Heart right ventricle (tissue), 16 donors: ENCODE measurements at regions not wholly inside any gene's neighbourhood (a gene's known extent, or its start where the extent isn't known, plus 50 kb on each side); places are given as distances from the start of the nearest gene placed in this dataset.
A peak's percentile ranks its signal among the peaks of the same experiment; 100 is the strongest.

Source experiments
- ATAC-seq, 8 donors: fragments of 200-7000 bp; cut with Tn5 transposase; one replicate each; pipeline ENCODE4 v1.9.1; 2020; ENCODE audit warnings: mild to moderate bottlenecking in 8 of 8, moderate library complexity in 8 of 8, moderate number of reproducible peaks in 1 of 8
- DNase-seq, 2 donors: peaks; one replicate each; pipeline ENCODE4 v3.0.0-alpha.2; 2020
- H3K27ac ChIP-seq, 10 donors: fragments of 200-600 bp; sonication (generic) in 2 of 10; one replicate each; pipeline versions ENCODE4 v1.5.0 to v1.8.0; 2020 to 2022; ENCODE audit warnings: mild to moderate bottlenecking in 3 of 10
- H3K27me3 ChIP-seq, 7 donors: fragments of 200-600 bp; one replicate each; pipeline ENCODE4 v1.8.0; 2021 to 2022; ENCODE audit warnings: mild to moderate bottlenecking in 2 of 7
- H3K36me3 ChIP-seq, 9 donors: fragments of 200-600 bp; sonication (generic) in 1 of 9; one replicate each; pipeline versions ENCODE4 v1.5.0 to v1.8.0; 2020 to 2022; ENCODE audit warnings: mild to moderate bottlenecking in 2 of 9
- H3K4me1 ChIP-seq, 9 donors: fragments of 200-600 bp; sonication (generic) in 1 of 9; one replicate each; pipeline versions ENCODE4 v1.5.0 to v1.8.0; 2020 to 2022; ENCODE audit warnings: mild to moderate bottlenecking in 4 of 9
- H3K4me3 ChIP-seq, 10 donors: fragments of 200-600 bp; sonication (generic) in 2 of 10; one replicate each; pipeline versions ENCODE4 v1.5.0 to v1.8.0; 2020 to 2022; ENCODE audit warnings: mild to moderate bottlenecking in 7 of 10, moderate library complexity in 2 of 10
- H3K9me3 ChIP-seq, 11 donors: fragments of 200-600 bp in 10 of 11; sonication (generic) in 2 of 11; one replicate each; pipeline versions ENCODE4 v1.5.0 to v1.8.0; 2013 to 2022; ENCODE audit warnings: mild to moderate bottlenecking in 2 of 11, control low read depth in 1 of 11, moderate library complexity in 1 of 11
- CTCF ChIP-seq, 9 donors: fragments of 200-600 bp; sonication (generic) in 2 of 9; IDR thresholded peaks; one replicate each; pipeline versions ENCODE4 v1.5.0 to v1.8.0; 2021 to 2022; ENCODE audit warnings: antibody characterized with exemption in 9 of 9, mild to moderate bottlenecking in 5 of 9, moderate library complexity in 1 of 9
- WGBS, 2 donors: extraction: QIAGEN DNeasy Blood & Tissue Kit; methylation state at CpG; one replicate each; pipeline ENCODE4 v1.1.7; 2013; ENCODE audit warnings: inconsistent platforms in 1 of 2; 5-methylcytosine and 5-hydroxymethylcytosine counted together
- intact Hi-C, 10 donors: fragments of 100-400 bp; cut with DNase I; formaldehyde crosslinking; loops; one replicate each; pipeline versions ENCODE4 v1.11.1 to v1.14.2; 2022
- donor health status: Arrhythmogenic right ventricular cardiomyopathy.
- donor health status: ischemic (EF 13 %, LVEDD 7.1; RV severe dilation, severe dysfunction).
- donor health status: healthy with polysubstance abuse.
- donor health status: DM: no; HTN: yes; CAD: no.
- donor health status: DM: no; HTN: no; CAD: no.
- donor health status: ischemic (EF 25% LVEDD 6.9; RV normal size, moderate dysfunction).
- donor health status: ischemic (EF 25% LVEDD 5.7; RV mildly dilated, moderate dysfunction).
- donor health status: healthy.
- donor health status: DM: yes; HTN: yes; CAD: no.
- donor health status: Ischemic cardiomyopathy.
- donor health status: ischemic (EF 35%, LVEDD 5.7; RV mildly dilated, moderate dysfunction).
- donor health status: nonischemic (EF 11% LVEDD 7.7; RV severe dilation, severe dysfunction).
- donor health status: DM: yes; HTN: yes; CAD: no.
- donor health status: PGD.
- donor health status: ischemic (EF 29% LVEDD 5.4; RV normal size, mild dysfunction).
- donor health status: nonischemic (EF 23%, LVEDD 6.1; RV moderate dilation, normal function).

GRCh38 chr11:127873478-127873877, 713.9 kb downstream of the ETS1 start:
- Histone ChIP-seq H3K9me3 (no peaks in the 10 kb centered on the region), H3K4me1 (no peaks in the 10 kb centered on the region), H3K4me3 (no peak overlapping the region), H3K27ac (no peak overlapping the region), H3K27me3 (no peaks in the 10 kb centered on the region), H3K36me3 (no peaks in the 10 kb centered on the region)
- DNase-seq (no peak), ATAC-seq (peak in 1 of 8 donors; percentile 63)
- intact Hi-C loops = no loop called here
- TF ChIP-seq CTCF (IDR thresholded peaks at IDR 0.05) = no peak

GRCh38 chr11:127866109-127866508, 721.2 kb downstream of the ETS1 start:
- no peaks in the 10 kb centered on the region for H3K27me3 ChIP-seq
- 94% methylated on average over 1 of the region's 1 CpG for WGBS, 2 donors
- H3K4me1 ChIP-seq = peaks cover 0 to 15% (median 0%) of the 10 kb centered on the region in 9 donors
- intact Hi-C loops = no loop called here
- no peak for TF ChIP-seq CTCF (IDR thresholded peaks at IDR 0.05)
- DNase-seq = no peak
- no peak for ATAC-seq
- H3K27ac ChIP-seq = no peak overlapping the region
- H3K36me3 ChIP-seq = no peaks in the 10 kb centered on the region
- H3K4me3 ChIP-seq = no peak overlapping the region
- peaks cover 0 to 3% (median 0%) of the 10 kb centered on the region in 11 donors for H3K9me3 ChIP-seq

- ATAC-seq = no peak
- WGBS, 2 donors = 86 to 87% methylated on average over 2 of the region's 2 CpGs
- intact Hi-C loops = no loop called here
These were observed 722.5 kb downstream of the ETS1 start for GRCh38 chr11:127864861-127865260.

GRCh38 chr11:127862406-127862805, 725.0 kb downstream of the ETS1 start:
- Histone ChIP-seq H3K27ac (no peak overlapping the region), H3K4me3 (no peak overlapping the region), H3K36me3 (no peaks in the 10 kb centered on the region), H3K27me3 (no peaks in the 10 kb centered on the region), H3K4me1 (peaks cover 0 to 9% (median 0%) of the 10 kb centered on the region in 9 donors), H3K9me3 (peaks cover 0 to 3% (median 0%) of the 10 kb centered on the region in 11 donors)
- ATAC-seq (no peak), DNase-seq (no peak)
- WGBS, 2 donors = 54 to 55% methylated on average over 2 of the region's 2 CpGs
- intact Hi-C loops = no loop called here
- TF ChIP-seq CTCF (IDR thresholded peaks at IDR 0.05) = no peak

More at GRCh38 chr11:127864861-127865260, 722.5 kb downstream of the ETS1 start:
- Histone ChIP-seq H3K4me3 (no peak overlapping the region), H3K27me3 (no peaks in the 10 kb centered on the region), H3K27ac (no peak overlapping the region), H3K36me3 (no peaks in the 10 kb centered on the region), H3K4me1 (peaks cover 0 to 15% (median 0%) of the 10 kb centered on the region in 9 donors), H3K9me3 (peaks cover 0 to 3% (median 0%) of the 10 kb centered on the region in 11 donors)
- no peak for DNase-seq
- TF ChIP-seq CTCF (IDR thresholded peaks at IDR 0.05) = no peak
